Gastrocnemius medialis (tissue), 4 donors: ENCODE measurements at regions not wholly inside any gene's neighbourhood (a gene's known extent, or its start where the extent isn't known, plus 50 kb on each side); places are given as distances from the start of the nearest gene placed in this dataset.
"Not testable (repeated sequence)": the region's sequence is repeated elsewhere in the genome, so short reads cannot be mapped to it uniquely, and the experiment has no call there.

Experiments used
- ATAC-seq, 2 donors: fragments of 150-250 bp; one replicate each; pipeline ENCODE4 v1.9.1; 2016
- DNase-seq, 2 donors: peaks; one replicate each; pipeline ENCODE4 v3.0.0-alpha.2; 2019
- H3K27ac ChIP-seq, 4 donors: fragments of 200-600 bp; sonication (generic); 1 replicate in 1 of 4; 2 replicates in 3 of 4; pipeline ENCODE4 v1.5.1; 2016 to 2018; ENCODE audit warnings: mild to moderate bottlenecking in 2 of 4, moderate library complexity in 1 of 4
- H3K27me3 ChIP-seq, 3 donors: fragments of 200-600 bp; sonication (generic) in 2 of 3; 1 replicate in 1 of 3; 2 replicates in 2 of 3; pipeline versions ENCODE4 v1.5.1 to v1.6.0; 2016 to 2019; ENCODE audit warnings: mild to moderate bottlenecking in 1 of 3, moderate library complexity in 1 of 3
- H3K36me3 ChIP-seq, 2 donors: fragments of 200-600 bp; sonication (generic) in 1 of 2; one replicate each; pipeline ENCODE4 v1.5.1; 2017 to 2018
- H3K4me1 ChIP-seq, 2 donors: fragments of 200-600 bp; sonication (generic) in 1 of 2; one replicate each; pipeline ENCODE4 v1.5.1; 2016 to 2017; ENCODE audit warnings: mild to moderate bottlenecking in 2 of 2
- H3K4me3 ChIP-seq, 4 donors: fragments of 200-600 bp; sonication (generic) in 3 of 4; 1 replicate in 1 of 4; 2 replicates in 3 of 4; pipeline ENCODE4 v1.5.1; 2016 to 2019; ENCODE audit warnings: mild to moderate bottlenecking in 2 of 4
- H3K9me3 ChIP-seq, 3 donors: fragments of 200-600 bp; sonication (generic) in 2 of 3; 1 replicate in 1 of 3; 2 replicates in 2 of 3; pipeline ENCODE4 v1.5.1; 2016 to 2019
- POLR2A ChIP-seq, 2 donors: fragments of 450-650 bp; IDR thresholded peaks; one replicate each; pipeline ENCODE4 v1.6.1; 2017; ENCODE audit warnings: antibody characterized with exemption in 2 of 2, mild to moderate bottlenecking in 2 of 2, moderate library complexity in 2 of 2
- in situ Hi-C, 4 donors: fragments of 200-750 bp; cut with MboI; loops; one replicate each; pipeline versions ENCODE4 v1.15.0 to v1.8.0; 2017; ENCODE audit warnings: low sequenced_read_pairs in 4 of 4
- intact Hi-C: fragments of 100-400 bp; cut with DNase I; formaldehyde crosslinking; loops from one replicate; pipeline ENCODE4 v1.15.1; 2023; ENCODE audit warnings: low total_unique reads
- TF ChIP-seq, protein P1 (sequence below), 5 experiments: fragments of 450-650 bp in 3 of 5; fragments of 200-600 bp in 2 of 5; sonication (generic) in 2 of 5; IDR thresholded peaks in 4 of 5; conservative IDR thresholded peaks in 1 of 5; 1 replicate in 4 of 5; 2 replicates in 1 of 5; pipeline ENCODE4 v1.5.1; 2016 to 2019; ENCODE audit warnings: antibody characterized with exemption in 5 of 5, mild to moderate bottlenecking in 3 of 5, moderate library complexity in 3 of 5

GRCh38 chr1:73218995-73219546 is 936.7 kb upstream of the NEGR1 start:
- in situ Hi-C loops = no loop called here
- Histone ChIP-seq H3K9me3 (no peaks in the 10 kb centered on the region), H3K27me3 (no peaks in the 10 kb centered on the region), H3K4me1 (no peaks in the 10 kb centered on the region), H3K36me3 (no peaks in the 10 kb centered on the region), H3K4me3 (no peak overlapping the region), H3K27ac (no peak overlapping the region)
- no peak for ATAC-seq
- no peak for DNase-seq
- no peak for TF ChIP-seq POLR2A (IDR thresholded peaks at IDR 0.05)
- TF ChIP-seq, protein P1, sequence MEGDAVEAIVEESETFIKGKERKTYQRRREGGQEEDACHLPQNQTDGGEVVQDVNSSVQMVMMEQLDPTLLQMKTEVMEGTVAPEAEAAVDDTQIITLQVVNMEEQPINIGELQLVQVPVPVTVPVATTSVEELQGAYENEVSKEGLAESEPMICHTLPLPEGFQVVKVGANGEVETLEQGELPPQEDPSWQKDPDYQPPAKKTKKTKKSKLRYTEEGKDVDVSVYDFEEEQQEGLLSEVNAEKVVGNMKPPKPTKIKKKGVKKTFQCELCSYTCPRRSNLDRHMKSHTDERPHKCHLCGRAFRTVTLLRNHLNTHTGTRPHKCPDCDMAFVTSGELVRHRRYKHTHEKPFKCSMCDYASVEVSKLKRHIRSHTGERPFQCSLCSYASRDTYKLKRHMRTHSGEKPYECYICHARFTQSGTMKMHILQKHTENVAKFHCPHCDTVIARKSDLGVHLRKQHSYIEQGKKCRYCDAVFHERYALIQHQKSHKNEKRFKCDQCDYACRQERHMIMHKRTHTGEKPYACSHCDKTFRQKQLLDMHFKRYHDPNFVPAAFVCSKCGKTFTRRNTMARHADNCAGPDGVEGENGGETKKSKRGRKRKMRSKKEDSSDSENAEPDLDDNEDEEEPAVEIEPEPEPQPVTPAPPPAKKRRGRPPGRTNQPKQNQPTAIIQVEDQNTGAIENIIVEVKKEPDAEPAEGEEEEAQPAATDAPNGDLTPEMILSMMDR (IDR thresholded peaks at IDR 0.05 in 4 of 5, conservative IDR thresholded peaks at IDR 0.05 in 1 of 5) = no peak
- intact Hi-C loops = no loop called here

- Histone ChIP-seq H3K4me3 (no peak overlapping the region), H3K27ac (no peak overlapping the region), H3K36me3 (no peaks in the 10 kb centered on the region), H3K27me3 (no peaks in the 10 kb centered on the region), H3K9me3 (no peaks in the 10 kb centered on the region), H3K4me1 (no peaks in the 10 kb centered on the region)
- no peak for DNase-seq
- in situ Hi-C loops (no loop called here), intact Hi-C loops (no loop called here)
- no peak for TF ChIP-seq POLR2A (IDR thresholded peaks at IDR 0.05)
- TF ChIP-seq, protein P1 (IDR thresholded peaks at IDR 0.05 in 4 of 5, conservative IDR thresholded peaks at IDR 0.05 in 1 of 5) = no peak
- no peak for ATAC-seq
Measured at GRCh38 chr1:73205294-73205973, 923.1 kb upstream of the NEGR1 start.

GRCh38 chr1:73197972-73198371 is 915.6 kb upstream of the NEGR1 start:
- ATAC-seq (no peak), DNase-seq (no peak)
- H3K9me3 ChIP-seq = no peaks in the 10 kb centered on the region
- H3K4me1 ChIP-seq = no peaks in the 10 kb centered on the region
- intact Hi-C loops = no loop called here
- no peak overlapping the region for H3K4me3 ChIP-seq
- H3K27me3 ChIP-seq = no peaks in the 10 kb centered on the region
- H3K27ac ChIP-seq = no peak overlapping the region
- H3K36me3 ChIP-seq = no peaks in the 10 kb centered on the region
- no peak for TF ChIP-seq POLR2A (IDR thresholded peaks at IDR 0.05)
- TF ChIP-seq, protein P1 (IDR thresholded peaks at IDR 0.05 in 4 of 5, conservative IDR thresholded peaks at IDR 0.05 in 1 of 5) = no peak
- in situ Hi-C loops = no loop called here

- intact Hi-C loops = no loop called here
- ATAC-seq = no peak
Measured at GRCh38 chr1:73194965-73195364, 912.6 kb upstream of the NEGR1 start.

GRCh38 chr1:73183581-73183980 is 901.2 kb upstream of the NEGR1 start:
- H3K4me3 ChIP-seq, ATAC-seq, H3K27ac ChIP-seq, H3K36me3 ChIP-seq, DNase-seq, H3K4me1 ChIP-seq, in situ Hi-C loops, H3K27me3 ChIP-seq, intact Hi-C loops, H3K9me3 ChIP-seq: not testable (repeated sequence)

More at GRCh38 chr1:73194965-73195364, 912.6 kb upstream of the NEGR1 start:
- Histone ChIP-seq H3K4me3 (no peak overlapping the region), H3K27ac (no peak overlapping the region), H3K27me3 (no peaks in the 10 kb centered on the region), H3K36me3 (no peaks in the 10 kb centered on the region), H3K4me1 (no peaks in the 10 kb centered on the region), H3K9me3 (no peaks in the 10 kb centered on the region)
- in situ Hi-C loops = no loop called here
- DNase-seq = no peak
- TF ChIP-seq, protein P1 (IDR thresholded peaks at IDR 0.05 in 4 of 5, conservative IDR thresholded peaks at IDR 0.05 in 1 of 5) = no peak
- TF ChIP-seq POLR2A (IDR thresholded peaks at IDR 0.05) = no peak
